GM23248 (cell line): ENCODE measurements at regions not wholly inside any gene's neighbourhood (a gene's known extent, or its start where the extent isn't known, plus 50 kb on each side); places are given as distances from the start of the nearest gene placed in this dataset.

ENCODE experiments used
- EZH2 ChIP-seq: fragments of 200-600 bp; sonication (generic); IDR thresholded peaks from 2 replicates; pipeline ENCODE4 v1.6.1; 2018; ENCODE audit warnings: antibody characterized with exemption, mild to moderate bottlenecking; ENCODE audit not compliant: insufficient read depth, poor library complexity, severe bottlenecking
- EZH2phosphoT487 ChIP-seq: fragments of 200-600 bp; sonication (generic); IDR thresholded peaks from 2 replicates; pipeline ENCODE4 v1.6.1; 2018; ENCODE audit warnings: antibody characterized with exemption, moderate library complexity, mild to moderate bottlenecking, low read depth; ENCODE audit not compliant: insufficient read depth

- no peak for TF ChIP-seq EZH2phosphoT487
- no peak for TF ChIP-seq EZH2
Measured at GRCh38 chr6:51323056-51323455, 504.4 kb downstream of the TFAP2B start.
